PC-3 (cell line): ENCODE measurements at regions not wholly inside any gene's neighbourhood (a gene's known extent, or its start where the extent isn't known, plus 50 kb on each side); places are given as distances from the start of the nearest gene placed in this dataset.

Source experiments
- CTCF ChIP-seq: fragments of 300-600 bp; sonication (generic); conservative IDR thresholded peaks from 2 replicates; pipeline ENCODE4 v1.5.1; 2017; ENCODE audit warnings: antibody characterized with exemption, low read depth, mild to moderate bottlenecking, low read length
- EZH2 ChIP-seq: fragments of 300-600 bp; sonication (generic); IDR thresholded peaks from one replicate; pipeline ENCODE4 v1.6.1; 2017; ENCODE audit warnings: antibody characterized with exemption, mild to moderate bottlenecking, low read length; ENCODE audit not compliant: unreplicated experiment
- EZH2phosphoT487 ChIP-seq: fragments of 300-600 bp; sonication (generic); IDR thresholded peaks from 2 replicates; pipeline ENCODE4 v1.6.1; 2018; ENCODE audit warnings: mild to moderate bottlenecking, antibody characterized with exemption, low read length, borderline replicate concordance

GRCh38 chr3:8296461-8296860, 205.2 kb upstream of the LMCD1 start:
- TF ChIP-seq EZH2: no peak
- TF ChIP-seq CTCF: no peak
- no peak for TF ChIP-seq EZH2phosphoT487
